ENCODE measurements at regions not wholly inside any gene's neighbourhood (a gene's known extent, or its start where the extent isn't known, plus 50 kb on each side); places are given as distances from the start of the nearest gene placed in this dataset.

DNA sequence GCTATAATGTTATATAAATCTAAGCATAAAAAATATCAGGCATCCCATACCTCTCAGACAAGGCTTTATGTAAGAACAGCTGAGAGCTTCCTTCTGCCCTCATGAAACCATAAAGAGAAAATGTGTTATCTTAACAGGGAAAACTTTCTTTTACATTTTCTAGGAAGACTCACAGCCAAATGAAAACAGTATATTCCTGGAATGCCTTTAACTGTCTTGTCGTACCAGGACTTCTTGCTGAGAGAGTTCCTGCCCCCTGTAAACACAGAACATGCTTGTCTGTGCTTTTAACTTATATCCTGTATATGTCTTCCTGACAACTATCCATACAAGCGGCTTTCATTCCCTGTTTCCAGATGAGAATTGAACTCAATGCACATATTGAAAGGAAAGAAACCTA is 64.8 kb upstream of the AHR start:
- H3K9me3 ChIP-seq = no peaks in the 10 kb centered on the region
- H3K27me3 ChIP-seq = no peaks in the 10 kb centered on the region
- H3K4me1 ChIP-seq = no peaks in the 10 kb centered on the region
- DNase-seq = no peak
- H3K36me3 ChIP-seq = no peaks in the 10 kb centered on the region
- H3K4me3 ChIP-seq = no peak overlapping the region
- no peak overlapping the region for H3K27ac ChIP-seq
- intact Hi-C loops (cut with DNase I; ENCODE audit: low total_unique reads) = no loop called here
- TF ChIP-seq, protein P1, sequence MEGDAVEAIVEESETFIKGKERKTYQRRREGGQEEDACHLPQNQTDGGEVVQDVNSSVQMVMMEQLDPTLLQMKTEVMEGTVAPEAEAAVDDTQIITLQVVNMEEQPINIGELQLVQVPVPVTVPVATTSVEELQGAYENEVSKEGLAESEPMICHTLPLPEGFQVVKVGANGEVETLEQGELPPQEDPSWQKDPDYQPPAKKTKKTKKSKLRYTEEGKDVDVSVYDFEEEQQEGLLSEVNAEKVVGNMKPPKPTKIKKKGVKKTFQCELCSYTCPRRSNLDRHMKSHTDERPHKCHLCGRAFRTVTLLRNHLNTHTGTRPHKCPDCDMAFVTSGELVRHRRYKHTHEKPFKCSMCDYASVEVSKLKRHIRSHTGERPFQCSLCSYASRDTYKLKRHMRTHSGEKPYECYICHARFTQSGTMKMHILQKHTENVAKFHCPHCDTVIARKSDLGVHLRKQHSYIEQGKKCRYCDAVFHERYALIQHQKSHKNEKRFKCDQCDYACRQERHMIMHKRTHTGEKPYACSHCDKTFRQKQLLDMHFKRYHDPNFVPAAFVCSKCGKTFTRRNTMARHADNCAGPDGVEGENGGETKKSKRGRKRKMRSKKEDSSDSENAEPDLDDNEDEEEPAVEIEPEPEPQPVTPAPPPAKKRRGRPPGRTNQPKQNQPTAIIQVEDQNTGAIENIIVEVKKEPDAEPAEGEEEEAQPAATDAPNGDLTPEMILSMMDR (IDR thresholded peaks at IDR 0.05) = no peak
- TF ChIP-seq POLR2A (IDR thresholded peaks at IDR 0.05) = no peak

GRCh38 chr7:17234030-17234397 is 64.4 kb upstream of the AHR start:
- no peaks in the 10 kb centered on the region for H3K27me3 ChIP-seq

GRCh38 chr7:17234398-17235031 is 63.9 kb upstream of the AHR start:
- Histone ChIP-seq H3K9me3 (no peaks in the 10 kb centered on the region), H3K4me1 (no peaks in the 10 kb centered on the region), H3K27me3 (no peaks in the 10 kb centered on the region), H3K4me3 (no peak overlapping the region), H3K27ac (no peak overlapping the region), H3K36me3 (no peaks in the 10 kb centered on the region)
- intact Hi-C loops (cut with DNase I; ENCODE audit: low total_unique reads) = no loop called here
- no peak for TF ChIP-seq POLR2A (IDR thresholded peaks at IDR 0.05)
- TF ChIP-seq, protein P1 (IDR thresholded peaks at IDR 0.05) = no peak
- no peak for DNase-seq

More at GRCh38 chr7:17234030-17234397, 64.4 kb upstream of the AHR start:
- Histone ChIP-seq H3K27ac (no peak overlapping the region), H3K36me3 (no peaks in the 10 kb centered on the region), H3K4me1 (no peaks in the 10 kb centered on the region), H3K9me3 (no peaks in the 10 kb centered on the region), H3K4me3 (no peak overlapping the region)
- no peak for DNase-seq
- intact Hi-C loops (cut with DNase I; ENCODE audit: low total_unique reads) = no loop called here
- TF ChIP-seq, protein P1 (IDR thresholded peaks at IDR 0.05) = no peak
- TF ChIP-seq POLR2A (IDR thresholded peaks at IDR 0.05) = no peak

- Histone ChIP-seq H3K27me3 (no peaks in the 10 kb centered on the region), H3K9me3 (no peaks in the 10 kb centered on the region), H3K4me1 (no peaks in the 10 kb centered on the region), H3K36me3 (no peaks in the 10 kb centered on the region), H3K4me3 (no peak overlapping the region), H3K27ac (no peak overlapping the region)
- intact Hi-C loops (cut with DNase I; ENCODE audit: low total_unique reads) = no loop called here
- DNase-seq = no peak
- TF ChIP-seq, protein P1 (IDR thresholded peaks at IDR 0.05) = no peak
- TF ChIP-seq POLR2A (IDR thresholded peaks at IDR 0.05) = no peak
Measured at GRCh38 chr7:17236171-17236570, 62.3 kb upstream of the AHR start.

- Histone ChIP-seq H3K4me1 (no peaks in the 10 kb centered on the region), H3K27me3 (no peaks in the 10 kb centered on the region), H3K36me3 (no peaks in the 10 kb centered on the region), H3K9me3 (no peaks in the 10 kb centered on the region), H3K4me3 (no peak overlapping the region), H3K27ac (no peak overlapping the region)
- DNase-seq = no peak
- intact Hi-C loops (cut with DNase I; ENCODE audit: low total_unique reads) = no loop called here
- TF ChIP-seq, protein P1 (IDR thresholded peaks at IDR 0.05) = no peak
- no peak for TF ChIP-seq POLR2A (IDR thresholded peaks at IDR 0.05)
Measured at GRCh38 chr7:17236603-17237002, 61.8 kb upstream of the AHR start.

Data from uterus (tissue), 3 donors.